Naive B cell (primary cell): ENCODE measurements at regions not wholly inside any gene's neighbourhood (a gene's known extent, or its start where the extent isn't known, plus 50 kb on each side); places are given as distances from the start of the nearest gene placed in this dataset.
"Not testable (repeated sequence)": the region's sequence is repeated elsewhere in the genome, so short reads cannot be mapped to it uniquely, and the experiment has no call there.

Experiments
- ATAC-seq, 2 donors: fragments of 150-1000 bp; cut with Tn5 transposase; 2 replicates each; pipeline ENCODE4 v1.10.0; 2021; ENCODE audit warnings: low read depth in 2 of 2, mild to moderate bottlenecking in 2 of 2, moderate library complexity in 2 of 2
- DNase-seq: peaks from one replicate; pipeline ENCODE4 v3.0.0; 2022
- H3K27ac Mint-ChIP-seq, 6 donors: one replicate each; pipeline ENCODE4 v1.8.0; 2020 to 2022; ENCODE audit warnings: mild to moderate bottlenecking in 6 of 6, mixed read lengths in 6 of 6, moderate library complexity in 5 of 6, inconsistent platforms in 2 of 6
- H3K27me3 Mint-ChIP-seq, 3 donors: one replicate each; pipeline ENCODE4 v1.8.0; 2021 to 2022; ENCODE audit warnings: mixed read lengths in 3 of 3, mild to moderate bottlenecking in 1 of 3
- H3K36me3 Mint-ChIP-seq, 2 donors: one replicate each; pipeline ENCODE4 v1.8.0; 2020 to 2022; ENCODE audit warnings: mixed read lengths in 2 of 2, inconsistent platforms in 1 of 2, mild to moderate bottlenecking in 1 of 2
- H3K4me1 Mint-ChIP-seq, 3 donors: one replicate each; pipeline ENCODE4 v1.8.0; 2020 to 2022; ENCODE audit warnings: mixed read lengths in 3 of 3, inconsistent platforms in 1 of 3, mild to moderate bottlenecking in 1 of 3, moderate library complexity in 1 of 3
- H3K4me3 Mint-ChIP-seq, 8 donors: one replicate each; pipeline ENCODE4 v1.8.0; 2020 to 2022; ENCODE audit warnings: mild to moderate bottlenecking in 8 of 8, mixed read lengths in 8 of 8, moderate library complexity in 8 of 8, inconsistent platforms in 2 of 8
- H3K9me3 Mint-ChIP-seq, 7 donors: one replicate each; pipeline ENCODE4 v1.8.0; 2020 to 2022; ENCODE audit warnings: mixed read lengths in 7 of 7, mild to moderate bottlenecking in 5 of 7, inconsistent platforms in 2 of 7, moderate library complexity in 1 of 7

- Mint-ChIP-seq H3K9me3 (peaks cover 0 to 13% (median 7%) of the 10 kb centered on the region in 7 donors), H3K4me1 (peaks cover 28 to 75% (median 46%) of the 10 kb centered on the region in 3 donors), H3K27me3 (no peaks in the 10 kb centered on the region), H3K4me3 (no peak overlapping the region), H3K27ac (peak overlapping the region in 2 of 6 donors; percentile 71 to 76), H3K36me3 (peaks cover 9 to 20% of the 10 kb centered on the region in 2 donors)
- ATAC-seq (no peak), DNase-seq (no peak)
Measured at GRCh38 chr14:89468566-89468965, 51.5 kb upstream of the FOXN3 start.

- ATAC-seq, DNase-seq, H3K4me3 Mint-ChIP-seq, H3K27me3 Mint-ChIP-seq: not testable (repeated sequence)
- H3K4me1 Mint-ChIP-seq: peaks cover 24 to 77% (median 41%) of the 10 kb centered on the region in 3 donors
- H3K36me3 Mint-ChIP-seq: peaks cover 9 to 15% of the 10 kb centered on the region in 2 donors
- H3K27ac Mint-ChIP-seq: peak overlapping the region in 1 of 6 donors; percentile 37
- peaks cover 0 to 13% (median 7%) of the 10 kb centered on the region in 7 donors for H3K9me3 Mint-ChIP-seq
Measured at GRCh38 chr14:89468030-89468429, 51.0 kb upstream of the FOXN3 start.

- Mint-ChIP-seq H3K9me3 (peaks cover 0 to 13% (median 7%) of the 10 kb centered on the region in 7 donors), H3K4me1 (peaks cover 29 to 82% (median 49%) of the 10 kb centered on the region in 3 donors), H3K27ac (peak overlapping the region in 4 of 6 donors; percentile 18 to 94 (median 74)), H3K27me3 (no peaks in the 10 kb centered on the region), H3K36me3 (peaks cover 9 to 14% of the 10 kb centered on the region in 2 donors), H3K4me3 (no peak overlapping the region)
- DNase-seq (no peak), ATAC-seq (no peak)
Measured at GRCh38 chr14:89466944-89467343, 49.9 kb upstream of the FOXN3 start.
